ENCODE measurements at regions not wholly inside any gene's neighbourhood (a gene's known extent, or its start where the extent isn't known, plus 50 kb on each side); places are given as distances from the start of the nearest gene placed in this dataset.

- H3K36me3 Mint-ChIP-seq (ENCODE audit: low read depth) = no peaks in the 10 kb centered on the region
- ATAC-seq (no peak), DNase-seq (no peak)
- H3K9me3 Mint-ChIP-seq (ENCODE audit: low read depth) = no peaks in the 10 kb centered on the region
- no peak overlapping the region for H3K4me3 Mint-ChIP-seq
- intact Hi-C loops (cut with DNase I, micrococcal nuclease) = no loop called here
- ChIA-PET CTCF (no interaction called here), POLR2A (no interaction called here)
- H3K4me1 Mint-ChIP-seq = no peaks in the 10 kb centered on the region
- H3K27me3 Mint-ChIP-seq = no peaks in the 10 kb centered on the region
- no peak overlapping the region for H3K27ac Mint-ChIP-seq
Measured at GRCh38 chr15:87083201-87083600, 1003.5 kb downstream of the AGBL1 start.

GRCh38 chr15:87082581-87082980, 1002.9 kb downstream of the AGBL1 start:
- H3K4me3 Mint-ChIP-seq = no peak overlapping the region
- no peaks in the 10 kb centered on the region for H3K9me3 Mint-ChIP-seq (ENCODE audit: low read depth)
- intact Hi-C loops (cut with DNase I, micrococcal nuclease) = no loop called here
- ChIA-PET POLR2A (no interaction called here), CTCF (no interaction called here)
- H3K36me3 Mint-ChIP-seq (ENCODE audit: low read depth) = no peaks in the 10 kb centered on the region
- ATAC-seq = no peak
- H3K27me3 Mint-ChIP-seq = no peaks in the 10 kb centered on the region
- DNase-seq = no peak
- no peak overlapping the region for H3K27ac Mint-ChIP-seq
- no peaks in the 10 kb centered on the region for H3K4me1 Mint-ChIP-seq

GRCh38 chr15:87080547-87080946, 1000.9 kb downstream of the AGBL1 start:
- no peaks in the 10 kb centered on the region for H3K36me3 Mint-ChIP-seq (ENCODE audit: low read depth)
- ChIA-PET POLR2A (no interaction called here), CTCF (no interaction called here)
- DNase-seq = no peak
- no peak overlapping the region for H3K4me3 Mint-ChIP-seq
- no peaks in the 10 kb centered on the region for H3K9me3 Mint-ChIP-seq (ENCODE audit: low read depth)
- ATAC-seq = no peak
- H3K27ac Mint-ChIP-seq = no peak overlapping the region
- intact Hi-C loops (cut with DNase I, micrococcal nuclease) = no loop called here
- no peaks in the 10 kb centered on the region for H3K27me3 Mint-ChIP-seq
- H3K4me1 Mint-ChIP-seq = no peaks in the 10 kb centered on the region
